ENCODE measurements at regions not wholly inside any gene's neighbourhood (a gene's known extent, or its start where the extent isn't known, plus 50 kb on each side); places are given as distances from the start of the nearest gene placed in this dataset.
"Not testable (repeated sequence)": the region's sequence is repeated elsewhere in the genome, so short reads cannot be mapped to it uniquely, and the experiment has no call there.

DNA sequence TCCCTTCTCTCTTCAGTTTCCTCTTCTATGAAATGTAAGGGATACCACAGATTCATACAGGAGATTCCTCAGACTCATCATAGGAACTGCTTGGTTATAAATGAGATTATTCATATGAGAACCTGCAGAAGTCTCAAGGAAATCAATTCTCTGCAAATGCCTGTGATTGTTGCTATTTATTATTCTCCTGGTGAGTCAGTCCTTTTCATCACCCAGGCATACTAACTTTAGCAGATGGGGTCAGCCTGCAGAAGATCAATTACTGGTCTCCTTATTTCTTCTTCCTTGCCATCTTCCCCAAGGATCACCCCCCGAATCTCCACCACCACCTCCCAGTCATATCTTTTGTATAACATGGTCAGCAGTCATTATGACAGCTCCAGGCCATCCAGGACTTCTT is 53.8 kb upstream of the DCP1A start:
- no peak for DNase-seq
- no peak overlapping the region for H3K27ac ChIP-seq (ENCODE audit: low read length)
- H3K27me3 ChIP-seq (ENCODE audit: control insufficient read depth, insufficient read depth, low read length): no peaks in the 10 kb centered on the region
- WGBS (ENCODE audit: insufficient coverage): no CpG with 5 or more reads among the region's 1 CpG
- no peak overlapping the region for H3K4me3 ChIP-seq (ENCODE audit: low read length)
- no peaks in the 10 kb centered on the region for H3K4me1 ChIP-seq (ENCODE audit: control insufficient read depth, insufficient read depth, low read length)
- H3K36me3 ChIP-seq (ENCODE audit: control insufficient read depth, insufficient read depth, low read length): no peaks in the 10 kb centered on the region
- no peaks in the 10 kb centered on the region for H3K9me3 ChIP-seq (replicated peaks; ENCODE audit: control insufficient read depth, low read depth, low read length)

DNA sequence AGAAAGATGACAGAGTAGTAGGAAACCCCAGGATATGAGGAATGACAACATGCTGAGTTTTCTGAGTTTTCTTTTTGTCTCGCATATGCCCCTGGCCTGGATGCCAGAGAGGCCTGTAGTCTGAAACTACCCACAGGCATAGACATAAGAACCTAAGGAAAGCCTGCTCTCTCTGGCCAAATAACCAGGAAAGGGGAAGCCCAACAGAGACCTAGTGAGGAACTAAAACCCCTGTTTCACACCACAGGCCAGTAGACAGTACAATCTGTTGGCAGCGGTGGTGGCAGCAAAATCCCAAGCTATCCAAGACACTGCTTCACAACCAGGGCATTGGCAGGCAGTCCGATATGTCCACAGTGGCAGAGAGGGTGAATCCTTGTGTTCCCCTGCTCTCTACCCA is 55.0 kb upstream of the DCP1A start:
- 84% methylated on average over 2 of the region's 3 CpGs for WGBS (ENCODE audit: insufficient coverage)
- peak; percentile 1 for DNase-seq

DNA sequence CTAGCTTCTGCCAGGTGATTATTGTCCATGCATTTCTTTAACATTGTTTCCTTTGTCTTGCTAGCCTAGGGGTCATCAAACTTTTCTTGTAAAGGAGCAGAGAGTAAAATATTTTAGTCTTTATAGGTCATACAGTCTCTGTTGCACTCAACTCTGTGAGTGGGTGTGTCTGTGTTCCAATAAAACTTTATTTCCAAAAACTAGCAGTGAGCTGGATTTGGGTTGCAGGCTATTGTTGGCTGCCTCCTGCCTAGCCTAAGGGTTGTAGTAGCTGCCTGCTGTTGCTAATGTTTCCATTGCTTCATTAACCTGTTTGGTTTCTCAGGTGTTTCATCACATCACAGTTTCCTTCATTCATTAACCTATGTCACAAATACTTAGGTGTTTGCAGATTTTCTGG is 64.0 kb upstream of the DCP1A start:
- DNase-seq: no peak
- H3K4me3 ChIP-seq (ENCODE audit: low read length): no peak overlapping the region
- H3K9me3 ChIP-seq (replicated peaks; ENCODE audit: control insufficient read depth, low read depth, low read length): peaks cover 9% of the 10 kb centered on the region
- H3K27ac ChIP-seq (ENCODE audit: low read length): no peak overlapping the region
- H3K4me1 ChIP-seq (ENCODE audit: control insufficient read depth, insufficient read depth, low read length): no peaks in the 10 kb centered on the region
- H3K27me3 ChIP-seq (ENCODE audit: control insufficient read depth, insufficient read depth, low read length): no peaks in the 10 kb centered on the region
- H3K36me3 ChIP-seq (ENCODE audit: control insufficient read depth, insufficient read depth, low read length): no peaks in the 10 kb centered on the region

More for the DNA sequence above, 55.0 kb upstream of the DCP1A start:
- H3K9me3 ChIP-seq (replicated peaks; ENCODE audit: control insufficient read depth, low read depth, low read length): no peaks in the 10 kb centered on the region
- no peak overlapping the region for H3K27ac ChIP-seq (ENCODE audit: low read length)
- no peaks in the 10 kb centered on the region for H3K4me1 ChIP-seq (ENCODE audit: control insufficient read depth, insufficient read depth, low read length)
- no peak overlapping the region for H3K4me3 ChIP-seq (ENCODE audit: low read length)
- no peaks in the 10 kb centered on the region for H3K27me3 ChIP-seq (ENCODE audit: control insufficient read depth, insufficient read depth, low read length)
- H3K36me3 ChIP-seq (ENCODE audit: control insufficient read depth, insufficient read depth, low read length): no peaks in the 10 kb centered on the region

DNA sequence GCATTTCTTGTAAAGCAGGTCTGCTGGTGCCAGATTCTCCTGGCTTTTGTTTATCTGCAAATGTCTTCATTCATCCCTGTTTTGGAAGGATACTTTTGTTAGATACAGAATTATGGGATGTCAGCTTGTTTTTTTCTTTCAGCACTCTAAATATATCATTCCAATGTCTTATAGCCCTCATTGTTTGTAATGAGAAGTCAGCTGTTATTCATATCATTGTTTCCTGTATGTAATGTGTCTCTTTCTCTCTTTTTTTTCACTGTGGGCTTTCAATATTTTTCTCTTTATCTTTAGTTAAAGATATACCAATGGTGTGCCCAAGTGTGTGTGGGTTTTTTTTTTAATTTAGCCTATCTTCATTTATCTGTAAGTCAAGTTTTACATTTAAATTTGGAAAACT is 65.6 kb upstream of the DCP1A start:
- Histone ChIP-seq H3K27ac (ENCODE audit: low read length) (no peak overlapping the region), H3K9me3 (replicated peaks; ENCODE audit: control insufficient read depth, low read depth, low read length) (peaks cover 9% of the 10 kb centered on the region), H3K4me1 (ENCODE audit: control insufficient read depth, insufficient read depth, low read length) (no peaks in the 10 kb centered on the region), H3K27me3 (ENCODE audit: control insufficient read depth, insufficient read depth, low read length) (no peaks in the 10 kb centered on the region), H3K36me3 (ENCODE audit: control insufficient read depth, insufficient read depth, low read length) (no peaks in the 10 kb centered on the region), H3K4me3 (ENCODE audit: low read length) (no peak overlapping the region)
- no peak for DNase-seq

DNA sequence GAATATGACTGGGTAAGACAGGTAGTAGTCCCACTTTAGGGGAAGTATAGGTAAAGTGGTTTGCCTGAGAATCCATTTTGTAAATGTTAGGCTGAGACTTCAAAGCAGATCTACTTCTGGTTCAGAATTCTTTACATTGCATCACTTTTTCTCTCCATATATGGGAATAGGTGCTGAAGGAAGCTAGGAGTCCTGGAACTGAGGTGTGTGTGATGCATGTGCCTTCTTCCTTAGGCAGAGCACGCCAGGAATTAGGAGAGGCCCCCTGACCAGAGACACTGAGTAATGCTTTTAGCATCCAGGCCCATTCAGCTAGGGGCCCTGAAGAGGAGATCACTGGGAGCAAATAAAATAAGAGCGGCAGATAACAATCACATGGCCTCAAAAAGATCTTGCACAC is 69.2 kb upstream of the DCP1A start:
- Histone ChIP-seq H3K4me1 (ENCODE audit: control insufficient read depth, insufficient read depth, low read length) (no peaks in the 10 kb centered on the region), H3K27ac (ENCODE audit: low read length) (no peak overlapping the region), H3K27me3 (ENCODE audit: control insufficient read depth, insufficient read depth, low read length) (no peaks in the 10 kb centered on the region), H3K9me3 (replicated peaks; ENCODE audit: control insufficient read depth, low read depth, low read length) (peaks cover 9% of the 10 kb centered on the region), H3K36me3 (ENCODE audit: control insufficient read depth, insufficient read depth, low read length) (no peaks in the 10 kb centered on the region), H3K4me3 (ENCODE audit: low read length) (no peak overlapping the region)
- DNase-seq: no peak
- no CpG with 5 or more reads among the region's 2 CpGs for WGBS (ENCODE audit: insufficient coverage)

DNA sequence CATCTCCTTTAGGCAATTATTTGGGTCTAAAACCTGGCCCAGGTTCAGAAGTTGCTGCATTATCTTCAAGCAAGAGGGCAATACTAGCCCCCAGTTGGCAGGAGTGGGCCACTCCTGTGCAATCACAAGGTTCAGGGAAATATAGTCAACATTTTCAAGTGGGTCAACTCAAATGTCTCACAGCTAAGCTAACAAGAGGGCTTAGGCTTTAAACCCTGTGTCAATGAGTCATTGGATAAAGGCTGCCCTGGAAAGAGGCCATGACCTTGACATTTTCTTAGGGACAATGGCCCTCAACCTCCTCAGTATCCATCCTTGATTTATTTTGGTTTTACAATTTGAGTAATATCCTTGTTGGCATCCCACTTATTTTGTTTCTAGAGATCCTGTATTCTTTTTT is 73.5 kb upstream of the DCP1A start:
- no peaks in the 10 kb centered on the region for H3K27me3 ChIP-seq (ENCODE audit: control insufficient read depth, insufficient read depth, low read length)
- no peak overlapping the region for H3K4me3 ChIP-seq (ENCODE audit: low read length)
- peaks cover 2% of the 10 kb centered on the region for H3K9me3 ChIP-seq (replicated peaks; ENCODE audit: control insufficient read depth, low read depth, low read length)
- H3K36me3 ChIP-seq (ENCODE audit: control insufficient read depth, insufficient read depth, low read length): no peaks in the 10 kb centered on the region
- no peak overlapping the region for H3K27ac ChIP-seq (ENCODE audit: low read length)
- no peaks in the 10 kb centered on the region for H3K4me1 ChIP-seq (ENCODE audit: control insufficient read depth, insufficient read depth, low read length)
- DNase-seq: no peak

DNA sequence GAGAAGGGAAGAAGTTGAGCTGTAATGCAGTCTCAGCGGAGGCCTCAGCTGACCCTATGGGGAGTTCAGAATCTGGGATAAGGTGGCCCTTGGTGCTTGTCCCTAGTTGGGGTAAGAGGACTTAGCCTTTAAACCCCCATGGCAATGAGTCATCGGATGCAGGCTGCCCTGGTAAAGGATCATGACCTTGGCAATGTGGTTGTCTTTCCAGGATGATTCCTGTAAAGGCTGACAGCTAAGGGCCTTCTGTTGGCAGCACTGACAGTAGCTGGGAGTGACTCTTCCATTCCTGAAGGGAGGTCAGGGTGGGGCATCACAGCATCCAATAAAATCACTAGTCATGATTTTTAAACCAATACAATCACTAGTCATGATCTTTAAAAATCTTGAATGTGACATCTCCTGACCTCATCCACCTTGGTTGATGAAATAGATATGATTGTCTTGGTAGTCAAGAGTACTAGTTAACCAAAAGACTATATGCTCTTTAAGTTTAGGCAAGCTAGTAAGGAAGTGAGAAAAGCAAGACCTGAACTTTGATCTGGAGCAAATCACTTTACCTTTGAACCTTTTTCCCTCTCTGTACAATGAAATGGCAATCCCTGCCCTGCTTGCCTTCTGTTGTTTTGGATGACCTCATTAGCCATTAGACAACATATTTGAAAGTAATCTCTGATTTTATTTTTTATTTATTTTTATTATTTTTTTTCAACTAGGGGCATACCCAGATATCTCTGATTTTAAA is 71.3 kb upstream of the CACNA1D start:
- H3K4me3 ChIP-seq (ENCODE audit: low read length): no peak overlapping the region
- no peaks in the 10 kb centered on the region for H3K27me3 ChIP-seq (ENCODE audit: control insufficient read depth, insufficient read depth, low read length)
- WGBS (ENCODE audit: insufficient coverage): 67% methylated on average over 1 of the region's 2 CpGs
- peaks cover 2% of the 10 kb centered on the region for H3K9me3 ChIP-seq (replicated peaks; ENCODE audit: control insufficient read depth, low read depth, low read length)
- no peak for DNase-seq
- H3K36me3 ChIP-seq (ENCODE audit: control insufficient read depth, insufficient read depth, low read length): no peaks in the 10 kb centered on the region
- no peaks in the 10 kb centered on the region for H3K4me1 ChIP-seq (ENCODE audit: control insufficient read depth, insufficient read depth, low read length)
- H3K27ac ChIP-seq (ENCODE audit: low read length): no peak overlapping the region

DNA sequence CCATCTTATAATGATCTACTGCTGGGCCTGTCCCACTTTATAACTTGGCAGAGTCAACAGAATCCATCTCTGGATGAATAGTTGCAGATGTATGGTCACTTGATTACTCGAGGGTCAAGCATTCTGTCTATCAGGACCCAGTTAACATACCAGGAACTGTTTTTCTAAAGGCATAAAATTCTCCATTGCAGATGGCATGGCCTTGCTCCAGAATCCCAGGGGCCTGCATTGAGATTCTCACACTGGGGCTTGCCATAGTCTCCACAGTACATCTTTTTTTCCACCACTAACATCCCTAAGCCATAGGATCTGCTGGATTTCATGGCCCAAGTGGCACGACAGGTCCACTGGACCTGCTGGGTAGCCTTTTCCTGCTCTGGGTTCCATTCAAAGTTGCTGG is 68.5 kb upstream of the CACNA1D start:
- no peaks in the 10 kb centered on the region for H3K36me3 ChIP-seq (ENCODE audit: control insufficient read depth, insufficient read depth, low read length)
- no peak overlapping the region for H3K4me3 ChIP-seq (ENCODE audit: low read length)

DNA sequence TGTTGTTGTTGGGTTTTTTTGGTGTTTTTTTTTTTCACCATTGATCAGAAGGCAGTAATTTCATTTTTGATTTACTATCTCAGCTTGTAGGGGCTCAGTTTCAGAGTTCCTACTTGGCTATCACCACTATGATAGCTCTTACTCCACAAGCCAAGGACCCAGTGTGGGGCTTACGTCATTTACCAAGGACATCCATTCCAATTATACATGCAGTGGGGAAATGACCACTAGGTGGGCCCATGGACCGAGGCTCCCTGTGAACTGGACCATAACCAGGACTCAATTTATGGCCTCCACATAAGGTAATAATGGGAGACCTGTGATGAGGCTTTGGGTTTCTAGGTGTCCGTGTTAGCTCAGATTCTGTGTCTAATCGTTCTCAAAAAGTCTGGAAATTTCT is 67.5 kb upstream of the CACNA1D start:
- Histone ChIP-seq H3K4me3 (ENCODE audit: low read length) (no peak overlapping the region), H3K9me3 (replicated peaks; ENCODE audit: control insufficient read depth, low read depth, low read length) (peaks cover 2% of the 10 kb centered on the region), H3K36me3 (ENCODE audit: control insufficient read depth, insufficient read depth, low read length) (no peaks in the 10 kb centered on the region), H3K27ac (ENCODE audit: low read length) (no peak overlapping the region), H3K4me1 (ENCODE audit: control insufficient read depth, insufficient read depth, low read length) (no peaks in the 10 kb centered on the region), H3K27me3 (ENCODE audit: control insufficient read depth, insufficient read depth, low read length) (no peaks in the 10 kb centered on the region)
- no peak for DNase-seq
- WGBS (ENCODE audit: insufficient coverage): 100% methylated on average over 1 of the region's 4 CpGs

More for the DNA sequence above, 68.5 kb upstream of the CACNA1D start:
- Histone ChIP-seq H3K27ac (ENCODE audit: low read length) (no peak overlapping the region), H3K4me1 (ENCODE audit: control insufficient read depth, insufficient read depth, low read length) (no peaks in the 10 kb centered on the region), H3K9me3 (replicated peaks; ENCODE audit: control insufficient read depth, low read depth, low read length) (peaks cover 2% of the 10 kb centered on the region), H3K27me3 (ENCODE audit: control insufficient read depth, insufficient read depth, low read length) (no peaks in the 10 kb centered on the region)
- 77% methylated on average over 1 of the region's 2 CpGs for WGBS (ENCODE audit: insufficient coverage)
- DNase-seq: no peak

DNA sequence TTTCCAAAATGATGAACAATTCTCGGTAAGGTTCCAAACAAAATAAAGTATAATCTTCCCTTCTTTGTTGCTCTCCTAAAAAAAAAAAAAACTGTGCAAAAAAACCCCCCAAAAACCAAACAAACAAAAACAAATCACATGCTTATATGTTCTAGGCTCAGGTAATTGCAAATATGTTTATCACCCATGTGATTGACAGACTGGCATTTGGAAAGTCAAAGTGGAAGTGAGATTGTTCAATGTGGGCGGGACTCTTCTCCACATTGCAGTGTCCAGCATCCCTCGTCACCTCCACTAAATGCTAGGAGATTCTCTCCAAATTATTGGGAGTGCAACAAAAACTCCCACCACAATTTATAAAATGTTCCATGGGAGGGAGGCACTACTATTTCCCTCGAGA is 57.6 kb upstream of the CACNA1D start:
- H3K9me3 ChIP-seq (replicated peaks; ENCODE audit: control insufficient read depth, low read depth, low read length): no peaks in the 10 kb centered on the region
- H3K36me3 ChIP-seq (ENCODE audit: control insufficient read depth, insufficient read depth, low read length): no peaks in the 10 kb centered on the region
- no peak overlapping the region for H3K4me3 ChIP-seq (ENCODE audit: low read length)
- no peak overlapping the region for H3K27ac ChIP-seq (ENCODE audit: low read length)
- no peaks in the 10 kb centered on the region for H3K27me3 ChIP-seq (ENCODE audit: control insufficient read depth, insufficient read depth, low read length)
- no CpG with 5 or more reads among the region's 4 CpGs for WGBS (ENCODE audit: insufficient coverage)
- H3K4me1 ChIP-seq (ENCODE audit: control insufficient read depth, insufficient read depth, low read length): no peaks in the 10 kb centered on the region
- DNase-seq: no peak

DNA sequence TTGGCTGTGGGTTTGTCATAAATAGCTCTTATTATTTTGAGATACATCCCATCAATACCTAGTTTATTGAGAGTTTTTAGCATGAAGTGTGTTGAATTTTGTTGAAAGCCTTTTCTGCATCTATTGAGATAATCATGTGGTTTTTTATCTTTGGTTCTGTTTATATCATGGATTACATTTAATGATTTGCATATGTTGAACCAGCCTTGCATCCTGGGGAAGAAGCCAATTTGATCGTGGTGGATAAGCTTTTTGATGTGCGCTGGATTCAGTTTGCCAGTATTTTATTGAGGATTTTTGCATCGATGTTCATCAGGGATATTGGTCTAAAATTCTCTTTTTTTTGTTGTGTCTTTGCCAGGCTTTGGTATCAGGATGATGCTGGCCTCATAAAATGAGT is 51.5 kb upstream of the CACNA1D start:
- H3K27me3 ChIP-seq (ENCODE audit: control insufficient read depth, insufficient read depth, low read length); H3K27ac ChIP-seq (ENCODE audit: low read length); DNase-seq; H3K36me3 ChIP-seq (ENCODE audit: control insufficient read depth, insufficient read depth, low read length); H3K4me1 ChIP-seq (ENCODE audit: control insufficient read depth, insufficient read depth, low read length); H3K4me3 ChIP-seq (ENCODE audit: low read length); H3K9me3 ChIP-seq (replicated peaks; ENCODE audit: control insufficient read depth, low read depth, low read length): not testable (repeated sequence)
- 40% methylated on average over 1 of the region's 3 CpGs for WGBS (ENCODE audit: insufficient coverage)

Data from muscle of leg (tissue), 3 donors.